HG03354 (cell line): ENCODE measurements at regions not wholly inside any gene's neighbourhood (a gene's known extent, or its start where the extent isn't known, plus 50 kb on each side); places are given as distances from the start of the nearest gene placed in this dataset.

Experiments used
- ATAC-seq: cut with Tn5 transposase; IDR thresholded peaks from one replicate; pipeline ENCODE4 v1.9.1; 2021; ENCODE audit warnings: mild to moderate bottlenecking; ENCODE audit not compliant: unreplicated experiment, poor library complexity, severe bottlenecking

- ATAC-seq, result no peak
Measured at GRCh38 chr9:107735821-107736220, 246.3 kb upstream of the KLF4 start.

- ATAC-seq, result no peak
Measured at GRCh38 chr9:107734256-107735013, 244.9 kb upstream of the KLF4 start.

GRCh38 chr9:107733523-107733894, 243.9 kb upstream of the KLF4 start:
- ATAC-seq, result no peak

GRCh38 chr9:107732781-107733522, 243.4 kb upstream of the KLF4 start:
- ATAC-seq, result no peak

- no peak for ATAC-seq
Measured at GRCh38 chr9:107731115-107731762, 241.7 kb upstream of the KLF4 start.

GRCh38 chr9:107730666-107731065, 241.1 kb upstream of the KLF4 start:
- ATAC-seq, result no peak

- no peak for ATAC-seq
Measured at GRCh38 chr9:107727086-107727780, 237.7 kb upstream of the KLF4 start.

GRCh38 chr9:107723015-107723414, 233.4 kb upstream of the KLF4 start:
- no peak for ATAC-seq

GRCh38 chr9:107721705-107722245, 232.2 kb upstream of the KLF4 start:
- ATAC-seq, result no peak

GRCh38 chr9:107720501-107720900, 230.9 kb upstream of the KLF4 start:
- no peak for ATAC-seq

- ATAC-seq, result no peak
Measured at GRCh38 chr9:107717529-107718314, 228.2 kb upstream of the KLF4 start.

GRCh38 chr9:107715740-107716139, 226.2 kb upstream of the KLF4 start:
- ATAC-seq, result no peak

GRCh38 chr9:107713470-107713869, 223.9 kb upstream of the KLF4 start:
- ATAC-seq, result no peak

- no peak for ATAC-seq
Measured at GRCh38 chr9:107712390-107712789, 222.8 kb upstream of the KLF4 start.

GRCh38 chr9:107711542-107711941, 222.0 kb upstream of the KLF4 start:
- no peak for ATAC-seq

GRCh38 chr9:107710953-107711352, 221.4 kb upstream of the KLF4 start:
- ATAC-seq, result no peak

- no peak for ATAC-seq
Measured at GRCh38 chr9:107710546-107710945, 221.0 kb upstream of the KLF4 start.

GRCh38 chr9:107708791-107709190, 219.2 kb upstream of the KLF4 start:
- ATAC-seq, result no peak

GRCh38 chr9:107707915-107708441, 218.4 kb upstream of the KLF4 start:
- no peak for ATAC-seq
